Mucosa of descending colon (tissue), 3 donors: ENCODE measurements at regions not wholly inside any gene's neighbourhood (a gene's known extent, or its start where the extent isn't known, plus 50 kb on each side); places are given as distances from the start of the nearest gene placed in this dataset.

Source experiments
- ATAC-seq: fragments of 200-7000 bp; cut with Tn5 transposase; one replicate; pipeline ENCODE4 v1.9.1; 2020; ENCODE audit warnings: mild to moderate bottlenecking, moderate library complexity
- DNase-seq, 3 donors: peaks; one replicate each; pipeline ENCODE4 v3.0.0-alpha.2; 2020
- H3K36me3 ChIP-seq: fragments of 200-600 bp; one replicate; pipeline ENCODE4 v1.8.0; 2021; ENCODE audit warnings: low read depth, mild to moderate bottlenecking
- H3K4me1 ChIP-seq: fragments of 200-600 bp; one replicate; pipeline ENCODE4 v1.8.0; 2021; ENCODE audit warnings: low read depth, mild to moderate bottlenecking
- H3K4me3 ChIP-seq: fragments of 200-600 bp; one replicate; pipeline ENCODE4 v1.8.0; 2021; ENCODE audit warnings: mild to moderate bottlenecking
- H3K9me3 ChIP-seq: fragments of 200-600 bp; one replicate; pipeline ENCODE4 v1.8.0; 2021; ENCODE audit warnings: mild to moderate bottlenecking
- CTCF ChIP-seq: fragments of 200-600 bp; IDR thresholded peaks from one replicate; pipeline ENCODE4 v1.8.0; 2022; ENCODE audit warnings: antibody characterized with exemption, mild to moderate bottlenecking
- intact Hi-C, 2 donors: fragments of 100-400 bp; cut with DNase I in 1 of 2; cut with micrococcal nuclease in 1 of 2; formaldehyde crosslinking; loops; one replicate each; pipeline versions ENCODE4 v1.11.0 to v1.11.1; 2022; cut with DNase I, micrococcal nuclease
- donor health status: DM: no; HTN: no; CAD: no; lungs with moderate emphysema.
- donor health status: DM: no; HTN: no; CAD: no.
- donor health status: DM: no; HTN: yes; CAD: no.

GRCh38 chr1:188365874-188366273, 1537.1 kb downstream of the PLA2G4A start:
- intact Hi-C loops = no loop called here
- Histone ChIP-seq H3K4me1 (no peaks in the 10 kb centered on the region), H3K36me3 (no peaks in the 10 kb centered on the region), H3K9me3 (no peaks in the 10 kb centered on the region), H3K4me3 (no peak overlapping the region)
- no peak for ATAC-seq
- TF ChIP-seq CTCF = no peak
- DNase-seq = no peak

- no peak for TF ChIP-seq CTCF
- no peak overlapping the region for H3K4me3 ChIP-seq
- H3K36me3 ChIP-seq = no peaks in the 10 kb centered on the region
- no peaks in the 10 kb centered on the region for H3K9me3 ChIP-seq
- no peak for DNase-seq
- H3K4me1 ChIP-seq = no peaks in the 10 kb centered on the region
- no peak for ATAC-seq
- intact Hi-C loops = no loop called here
Measured at GRCh38 chr1:188367661-188368060, 1538.9 kb downstream of the PLA2G4A start.

GRCh38 chr1:188371295-188371806, 1542.6 kb downstream of the PLA2G4A start:
- Histone ChIP-seq H3K4me3 (no peak overlapping the region), H3K4me1 (no peaks in the 10 kb centered on the region), H3K9me3 (no peaks in the 10 kb centered on the region), H3K36me3 (no peaks in the 10 kb centered on the region)
- TF ChIP-seq CTCF = no peak
- intact Hi-C loops = no loop called here
- DNase-seq (no peak), ATAC-seq (no peak)

GRCh38 chr1:188372821-188373220, 1544.1 kb downstream of the PLA2G4A start:
- Histone ChIP-seq H3K9me3 (peaks cover 2% of the 10 kb centered on the region), H3K36me3 (no peaks in the 10 kb centered on the region), H3K4me3 (no peak overlapping the region), H3K4me1 (no peaks in the 10 kb centered on the region)
- DNase-seq (no peak), ATAC-seq (no peak)
- no peak for TF ChIP-seq CTCF
- intact Hi-C loops = no loop called here

GRCh38 chr1:188382851-188383250, 1554.1 kb downstream of the PLA2G4A start:
- ATAC-seq (no peak), DNase-seq (no peak)
- no peak for TF ChIP-seq CTCF
- intact Hi-C loops = no loop called here
- H3K4me1 ChIP-seq = no peaks in the 10 kb centered on the region
- no peak overlapping the region for H3K4me3 ChIP-seq
- no peaks in the 10 kb centered on the region for H3K36me3 ChIP-seq
- peaks cover 10% of the 10 kb centered on the region for H3K9me3 ChIP-seq

GRCh38 chr1:188386161-188386560, 1557.4 kb downstream of the PLA2G4A start:
- DNase-seq (no peak), ATAC-seq (no peak)
- no peak overlapping the region for H3K4me3 ChIP-seq
- H3K36me3 ChIP-seq = no peaks in the 10 kb centered on the region
- no peaks in the 10 kb centered on the region for H3K4me1 ChIP-seq
- TF ChIP-seq CTCF = no peak
- intact Hi-C loops = no loop called here
- peaks cover 9% of the 10 kb centered on the region for H3K9me3 ChIP-seq
